K562 (cell line): ENCODE measurements at regions not wholly inside any gene's neighbourhood (a gene's known extent, or its start where the extent isn't known, plus 50 kb on each side); places are given as distances from the start of the nearest gene placed in this dataset.

Source experiments
- AFF1 ChIP-seq, 2 experiments: fragments of 450-650 bp; IDR thresholded peaks; 2 replicates each; pipeline ENCODE4 v1.6.1; 2018; ENCODE audit warnings: mild to moderate bottlenecking in 2 of 2, low read depth in 1 of 2; ENCODE audit not compliant: partially characterized antibody in 2 of 2
- ARID2 ChIP-seq: fragments of 450-650 bp; IDR thresholded peaks from 2 replicates; pipeline ENCODE4 v1.6.1; 2017; ENCODE audit warnings: antibody characterized with exemption, mild to moderate bottlenecking
- CAMTA2 ChIP-seq: fragments of 250-450 bp; sonication (Bioruptor Pico); conservative IDR thresholded peaks from 2 replicates; pipeline ENCODE4 v1.5.1; 2022
- CGGBP1 ChIP-seq: fragments of 250-450 bp; sonication (Bioruptor Pico); IDR thresholded peaks from 2 replicates; pipeline ENCODE4 v1.9.0; 2021; ENCODE audit warnings: mild to moderate bottlenecking
- DIDO1 ChIP-seq: fragments of 450-650 bp; IDR thresholded peaks from 2 replicates; pipeline ENCODE4 v1.6.1; 2016; ENCODE audit warnings: low read depth, missing biosample characterization, missing genetic modification characterization
- EP300 ChIP-seq: IDR thresholded peaks from 2 replicates; pipeline ENCODE4 v1.6.1; 2012; ENCODE audit warnings: low read length, improper control_type of control experiment
- ETV5 ChIP-seq: sonication (generic); formaldehyde crosslinking; IDR thresholded peaks from 2 replicates; pipeline ENCODE4 v1.4.0; 2020; ENCODE audit warnings: low read depth, mild to moderate bottlenecking, missing genetic modification reagents
- FOXA1 ChIP-seq: fragments of 450-650 bp; IDR thresholded peaks from 2 replicates; pipeline ENCODE4 v1.6.1; 2016; ENCODE audit warnings: mild to moderate bottlenecking, borderline replicate concordance
- GATAD2A ChIP-seq: fragments of 450-650 bp; IDR thresholded peaks from 2 replicates; pipeline ENCODE4 v1.6.1; 2017
- HDGF ChIP-seq: fragments of 450-650 bp; IDR thresholded peaks from 2 replicates; pipeline ENCODE4 v1.6.1; 2016
- KAT2B ChIP-seq: IDR thresholded peaks from one replicate; pipeline ENCODE4 v1.6.1; 2012; ENCODE audit warnings: low read depth, mild to moderate bottlenecking, control low read depth, inconsistent platforms, low read length, moderate library complexity
- KLF1 ChIP-seq: fragments of 450-650 bp; IDR thresholded peaks from 2 replicates; pipeline ENCODE4 v1.6.1; 2016; ENCODE audit warnings: missing genetic modification characterization, missing compliant biosample characterization
- NR3C1 ChIP-seq: sonication (generic); formaldehyde crosslinking; IDR thresholded peaks from 2 replicates; pipeline ENCODE4 v1.8.1; 2022; ENCODE audit warnings: missing genetic modification reagents
- NUFIP1 ChIP-seq: fragments of 450-650 bp; IDR thresholded peaks from 2 replicates; pipeline ENCODE4 v1.6.1; 2018; ENCODE audit not compliant: partially characterized antibody
- PTBP1 ChIP-seq: fragments of 200-400 bp; formaldehyde crosslinking; IDR thresholded peaks from 2 replicates; pipeline ENCODE4 v1.6.1; 2017; ENCODE audit warnings: low read depth, low read length
- PTRF ChIP-seq: fragments of 450-650 bp; IDR thresholded peaks from 2 replicates; pipeline ENCODE4 v1.6.1; 2016; ENCODE audit warnings: mild to moderate bottlenecking, missing genetic modification characterization, missing compliant biosample characterization
- PURB ChIP-seq: sonication (generic); formaldehyde crosslinking; IDR thresholded peaks from 2 replicates; pipeline ENCODE4 v1.9.0; 2021; ENCODE audit warnings: low read depth, mild to moderate bottlenecking, missing genetic modification reagents
- RBM17 ChIP-seq: fragments of 200-400 bp; formaldehyde crosslinking; IDR thresholded peaks from 2 replicates; pipeline ENCODE4 v1.6.1; 2017; ENCODE audit warnings: low read depth, mild to moderate bottlenecking, low read length, borderline replicate concordance
- RBM25 ChIP-seq: fragments of 200-400 bp; formaldehyde crosslinking; IDR thresholded peaks from 2 replicates; pipeline ENCODE4 v1.6.1; 2018; ENCODE audit warnings: low read length, low read depth, moderate library complexity; ENCODE audit not compliant: severe bottlenecking
- SAFB2 ChIP-seq: fragments of 200-400 bp; formaldehyde crosslinking; IDR thresholded peaks from 2 replicates; pipeline ENCODE4 v1.6.1; 2018; ENCODE audit warnings: borderline replicate concordance, low read length, low read depth, moderate library complexity; ENCODE audit not compliant: severe bottlenecking
- SIN3B ChIP-seq: fragments of 450-650 bp; IDR thresholded peaks from 2 replicates; pipeline ENCODE4 v1.6.1; 2017; ENCODE audit warnings: low read depth, mild to moderate bottlenecking, moderate library complexity
- SMAD2 ChIP-seq: fragments of 150-350 bp; IDR thresholded peaks from 2 replicates; pipeline ENCODE4 v1.6.1; 2014; ENCODE audit warnings: low read depth, mild to moderate bottlenecking, low read length
- TAL1 ChIP-seq: fragments of 450-650 bp; IDR thresholded peaks from 2 replicates; pipeline ENCODE4 v1.6.1; 2016; ENCODE audit warnings: mild to moderate bottlenecking
- TBP ChIP-seq: optimal IDR thresholded peaks from 2 replicates; pipeline ENCODE3; 2011; ENCODE audit warnings: low read depth, low read length, improper control_type of control experiment
- ZFP36 ChIP-seq: fragments of 150-350 bp; IDR thresholded peaks from 2 replicates; pipeline ENCODE4 v1.6.1; 2018; ENCODE audit warnings: low read length, low read depth; ENCODE audit not compliant: partially characterized antibody
- ZKSCAN1 ChIP-seq: fragments of 150-350 bp; IDR thresholded peaks from 2 replicates; pipeline ENCODE4 v1.6.1; 2016; ENCODE audit warnings: low read depth, low read length
- ZNF143 ChIP-seq: sonication (generic); formaldehyde crosslinking; IDR thresholded peaks from 2 replicates; pipeline ENCODE4 v1.9.0; 2022; ENCODE audit warnings: mild to moderate bottlenecking, missing genetic modification reagents
- ZNF253 ChIP-seq: fragments of 250-450 bp; sonication (Bioruptor Pico); conservative IDR thresholded peaks from 2 replicates; pipeline ENCODE4 v1.6.1; 2021; ENCODE audit warnings: mild to moderate bottlenecking
- TF ChIP-seq, protein P1 (sequence below): sonication (generic); formaldehyde crosslinking; IDR thresholded peaks from 2 replicates; pipeline ENCODE4 v1.9.0; 2022; ENCODE audit warnings: mild to moderate bottlenecking, missing genetic modification reagents

DNA sequence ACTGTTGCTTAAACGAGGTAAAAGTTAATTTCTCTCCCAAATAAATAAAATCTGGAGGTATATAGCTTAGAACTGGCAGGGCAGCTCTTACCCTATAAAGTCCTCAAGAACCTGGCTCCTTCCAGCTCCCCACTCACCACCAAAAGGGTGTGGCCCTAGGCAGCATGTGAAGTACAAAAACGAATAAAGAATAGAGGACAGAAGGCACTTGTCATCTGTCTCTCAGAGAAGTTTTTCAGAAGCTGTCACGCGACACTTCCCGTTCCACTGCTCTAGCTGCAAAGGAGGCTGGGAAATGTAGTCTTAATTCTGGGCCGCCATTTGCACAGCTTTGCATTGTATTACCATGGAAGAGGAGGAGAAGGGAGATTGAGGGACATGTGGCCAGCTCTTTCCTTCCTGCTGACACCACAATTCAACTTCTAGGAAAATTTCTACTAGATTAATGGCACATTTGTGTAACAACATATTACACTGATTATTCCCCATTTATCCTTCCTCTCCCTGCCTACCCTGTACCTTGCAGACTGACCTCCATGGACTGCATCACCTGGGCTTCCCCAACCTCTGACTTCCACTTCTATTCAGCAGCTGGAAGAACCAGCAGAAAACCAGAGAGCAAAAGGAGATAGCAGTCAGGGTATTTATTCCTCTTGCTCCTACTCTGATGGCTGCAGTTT, 62.2 kb downstream of the CCDC71L start (continued):
- TF ChIP-seq AFF1 (IDR thresholded peaks at IDR 0.05; ENCODE audit: low read depth in 1 of 2, partially characterized antibody in 2 of 2) (peak; percentile 9 to 88), PURB (CRISPR knock-in tag) (no peak), EP300 (peak; percentile 55; the same call in 1 of the 2 replicates), KAT2B (no peak), TBP (peak; percentile 63), FOXA1 (no peak), TAL1 (no peak), ZKSCAN1 (no peak), NUFIP1 (no peak), PTRF (tag) (0 out of 2 replicates have a peak, but pooled peaks have one; percentile 54), ZFP36 (no peak), CAMTA2 (CRISPR knock-in tag) (no peak), ARID2 (no peak), NR3C1 (no peak), RBM17 (no peak), ZNF253 (no peak), HDGF (no peak), SAFB2 (no peak), RBM25 (peak; percentile 66), ZNF143 (CRISPR knock-in tag) (peak; percentile 94), CGGBP1 (CRISPR knock-in tag) (no peak), ETV5 (CRISPR knock-in tag) (no peak), SMAD2 (no peak), KLF1 (tag) (peak; percentile 61; the same call in 1 of the 2 replicates), SIN3B (no peak), PTBP1 (no peak), DIDO1 (tag) (peak; percentile 52; the same call in 1 of the 2 replicates), GATAD2A (no peak)
- TF ChIP-seq, protein P1, sequence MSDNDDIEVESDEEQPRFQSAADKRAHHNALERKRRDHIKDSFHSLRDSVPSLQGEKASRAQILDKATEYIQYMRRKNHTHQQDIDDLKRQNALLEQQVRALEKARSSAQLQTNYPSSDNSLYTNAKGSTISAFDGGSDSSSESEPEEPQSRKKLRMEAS, result no peak
